Astrocyte (in vitro differentiated cells and primary cell): ENCODE measurements at regions not wholly inside any gene's neighbourhood (a gene's known extent, or its start where the extent isn't known, plus 50 kb on each side); places are given as distances from the start of the nearest gene placed in this dataset.

Experiments used
- DNase-seq: peaks from one replicate; pipeline ENCODE4 v3.0.0-alpha.2; 2010; ENCODE audit warnings: low read depth
- FAIRE-seq: peaks from 2 replicates; lab custom pipeline; 2011; peaks lifted over from hg19 to GRCh38; lab: Jason Lieb, UNC
- H2AFZ ChIP-seq: 2 replicates; pipeline ENCODE4 v1.6.0; 2012; ENCODE audit warnings: low read depth, low read length, inconsistent platforms
- H3K27ac ChIP-seq: 2 replicates; pipeline ENCODE4 v1.5.1; 2011; ENCODE audit warnings: low read depth, low read length, inconsistent platforms
- H3K27me3 ChIP-seq: 2 replicates; pipeline ENCODE4 v1.6.0; 2011; ENCODE audit warnings: low read length, inconsistent platforms; ENCODE audit not compliant: insufficient read depth
- H3K36me3 ChIP-seq: 2 replicates; pipeline ENCODE4 v1.5.1; 2011; ENCODE audit warnings: low read length, inconsistent platforms; ENCODE audit not compliant: insufficient read depth
- H3K4me1 ChIP-seq: 2 replicates; pipeline ENCODE4 v1.5.1; 2011; ENCODE audit warnings: low read length, inconsistent platforms; ENCODE audit not compliant: insufficient read depth
- H3K4me2 ChIP-seq: 2 replicates; pipeline ENCODE4 v1.6.0; 2012; ENCODE audit warnings: low read length, inconsistent platforms
- H3K4me3 ChIP-seq: 2 replicates; pipeline ENCODE4 v1.5.1; 2011; ENCODE audit warnings: low read depth, mild to moderate bottlenecking, low read length, inconsistent platforms; ENCODE audit not compliant: insufficient read depth
- H3K79me2 ChIP-seq: 2 replicates; pipeline ENCODE4 v1.6.0; 2012; ENCODE audit warnings: mild to moderate bottlenecking, low read length, inconsistent platforms; ENCODE audit not compliant: insufficient read depth
- H3K9ac ChIP-seq: 2 replicates; pipeline ENCODE4 v1.6.0; 2012; ENCODE audit warnings: mild to moderate bottlenecking, low read length, inconsistent platforms
- H3K9me3 ChIP-seq: 2 replicates; pipeline ENCODE4 v1.5.1; 2012; ENCODE audit warnings: low read depth, mild to moderate bottlenecking, low read length, inconsistent platforms; ENCODE audit not compliant: insufficient read depth
- H4K20me1 ChIP-seq: 2 replicates; pipeline ENCODE4 v1.6.0; 2012; ENCODE audit warnings: low read length, inconsistent platforms; ENCODE audit not compliant: insufficient read depth
- H3K27ac Mint-ChIP-seq: one replicate; pipeline ENCODE4 v1.8.0; 2021; ENCODE audit warnings: mild to moderate bottlenecking, mixed read lengths; ENCODE audit not compliant: unreplicated experiment
- H3K27me3 Mint-ChIP-seq: one replicate; pipeline ENCODE4 v1.8.0; 2021; ENCODE audit warnings: low read depth, mixed read lengths; ENCODE audit not compliant: unreplicated experiment
- H3K36me3 Mint-ChIP-seq: one replicate; pipeline ENCODE4 v1.8.0; 2021; ENCODE audit warnings: low read depth, mixed read lengths; ENCODE audit not compliant: unreplicated experiment
- H3K4me1 Mint-ChIP-seq: one replicate; pipeline ENCODE4 v1.8.0; 2021; ENCODE audit warnings: low read depth, mixed read lengths; ENCODE audit not compliant: unreplicated experiment
- H3K4me3 Mint-ChIP-seq: one replicate; pipeline ENCODE4 v1.8.0; 2021; ENCODE audit warnings: mild to moderate bottlenecking, moderate library complexity, mixed read lengths; ENCODE audit not compliant: unreplicated experiment
- H3K9me3 Mint-ChIP-seq: one replicate; pipeline ENCODE4 v1.8.0; 2021; ENCODE audit warnings: mild to moderate bottlenecking, mixed read lengths; ENCODE audit not compliant: unreplicated experiment
- EZH2 ChIP-seq: IDR thresholded peaks from 2 replicates; pipeline ENCODE4 v1.6.1; 2012; ENCODE audit warnings: mild to moderate bottlenecking, low read length, inconsistent platforms; ENCODE audit not compliant: insufficient read depth
- TF ChIP-seq, protein P1 (sequence below): IDR thresholded peaks from 2 replicates; pipeline ENCODE4 v1.5.1; 2011; ENCODE audit warnings: low read depth, mild to moderate bottlenecking, inconsistent platforms, low read length, moderate library complexity; ENCODE audit not compliant: insufficient read depth

DNA sequence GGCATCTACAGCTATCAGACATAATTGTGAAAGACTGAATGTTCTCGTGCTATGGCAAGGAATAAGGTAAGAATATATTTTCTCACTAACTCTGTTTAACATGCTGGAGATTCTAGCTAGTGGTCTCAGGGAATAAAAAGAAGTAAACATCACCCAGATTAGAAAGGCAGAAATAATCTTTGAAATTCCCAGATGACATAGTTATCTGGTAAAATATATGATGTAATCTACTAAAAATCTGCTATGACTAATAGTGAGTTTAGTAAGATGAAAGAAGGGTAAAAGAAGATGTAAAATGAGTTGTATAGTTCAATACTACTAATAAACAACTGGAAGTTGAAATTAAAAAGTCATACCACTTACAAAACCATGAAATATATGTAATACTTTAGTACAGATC is 134.2 kb downstream of the DSC3 start:
- no peak overlapping the region for H3K4me3 Mint-ChIP-seq
- peaks cover 16% of the 10 kb centered on the region for H3K4me1 Mint-ChIP-seq

DNA sequence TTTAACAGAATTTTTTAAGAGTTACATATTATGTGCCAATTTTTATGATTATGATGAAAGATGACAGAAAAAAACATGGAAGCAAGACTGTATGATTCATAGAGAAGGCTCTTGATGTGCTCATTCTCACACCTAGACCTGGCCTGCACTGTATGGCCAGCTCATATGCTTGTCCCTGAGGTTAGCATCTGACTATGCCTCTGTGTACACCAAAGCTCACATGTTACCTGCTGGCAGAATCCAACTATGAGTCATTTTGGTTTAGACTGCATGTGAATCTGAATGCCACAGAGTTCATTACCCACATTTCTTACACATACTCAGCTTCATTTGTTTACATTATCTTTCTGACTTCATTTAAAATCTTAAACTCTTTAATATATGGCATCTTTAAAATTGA is 139.0 kb downstream of the DSC3 start:
- no peak overlapping the region for H3K4me3 Mint-ChIP-seq
- Histone ChIP-seq H3K79me2 (no peaks in the 10 kb centered on the region), H3K36me3 (no peaks in the 10 kb centered on the region), H4K20me1 (no peaks in the 10 kb centered on the region), H3K27ac (no peak overlapping the region), H3K27me3 (no peaks in the 10 kb centered on the region), H3K9ac (no peak overlapping the region), H3K4me1 (no peaks in the 10 kb centered on the region), H3K9me3 (no peaks in the 10 kb centered on the region), H3K4me3 (no peak overlapping the region), H3K4me2 (no peak overlapping the region), H2AFZ (no peak overlapping the region)
- no peaks in the 10 kb centered on the region for H3K36me3 Mint-ChIP-seq
- H3K4me1 Mint-ChIP-seq = peaks cover 15% of the 10 kb centered on the region
- H3K9me3 Mint-ChIP-seq = no peaks in the 10 kb centered on the region
- no peak for FAIRE-seq
- peak overlapping the region; percentile 13 for H3K27ac Mint-ChIP-seq
- TF ChIP-seq, protein P1, sequence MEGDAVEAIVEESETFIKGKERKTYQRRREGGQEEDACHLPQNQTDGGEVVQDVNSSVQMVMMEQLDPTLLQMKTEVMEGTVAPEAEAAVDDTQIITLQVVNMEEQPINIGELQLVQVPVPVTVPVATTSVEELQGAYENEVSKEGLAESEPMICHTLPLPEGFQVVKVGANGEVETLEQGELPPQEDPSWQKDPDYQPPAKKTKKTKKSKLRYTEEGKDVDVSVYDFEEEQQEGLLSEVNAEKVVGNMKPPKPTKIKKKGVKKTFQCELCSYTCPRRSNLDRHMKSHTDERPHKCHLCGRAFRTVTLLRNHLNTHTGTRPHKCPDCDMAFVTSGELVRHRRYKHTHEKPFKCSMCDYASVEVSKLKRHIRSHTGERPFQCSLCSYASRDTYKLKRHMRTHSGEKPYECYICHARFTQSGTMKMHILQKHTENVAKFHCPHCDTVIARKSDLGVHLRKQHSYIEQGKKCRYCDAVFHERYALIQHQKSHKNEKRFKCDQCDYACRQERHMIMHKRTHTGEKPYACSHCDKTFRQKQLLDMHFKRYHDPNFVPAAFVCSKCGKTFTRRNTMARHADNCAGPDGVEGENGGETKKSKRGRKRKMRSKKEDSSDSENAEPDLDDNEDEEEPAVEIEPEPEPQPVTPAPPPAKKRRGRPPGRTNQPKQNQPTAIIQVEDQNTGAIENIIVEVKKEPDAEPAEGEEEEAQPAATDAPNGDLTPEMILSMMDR = no peak
- no peak for TF ChIP-seq EZH2
- peak; percentile 88 for DNase-seq
- H3K27me3 Mint-ChIP-seq = no peaks in the 10 kb centered on the region

More for the DNA sequence above, 134.2 kb downstream of the DSC3 start:
- H3K9ac ChIP-seq = no peak overlapping the region
- H3K27ac ChIP-seq = no peak overlapping the region
- H3K9me3 Mint-ChIP-seq = peaks cover 2% of the 10 kb centered on the region
- no peaks in the 10 kb centered on the region for H3K79me2 ChIP-seq
- no peaks in the 10 kb centered on the region for H3K27me3 ChIP-seq
- H3K4me3 ChIP-seq = no peak overlapping the region
- no peaks in the 10 kb centered on the region for H4K20me1 ChIP-seq
- no peaks in the 10 kb centered on the region for H3K9me3 ChIP-seq
- H3K4me1 ChIP-seq = no peaks in the 10 kb centered on the region
- H3K27ac Mint-ChIP-seq = peak overlapping the region; percentile 42
- peak; percentile 1 for DNase-seq
- TF ChIP-seq EZH2 = no peak
- TF ChIP-seq, protein P1 = no peak
- no peak overlapping the region for H2AFZ ChIP-seq
- no peaks in the 10 kb centered on the region for H3K27me3 Mint-ChIP-seq
- no peak overlapping the region for H3K4me2 ChIP-seq
- no peaks in the 10 kb centered on the region for H3K36me3 Mint-ChIP-seq
- no peaks in the 10 kb centered on the region for H3K36me3 ChIP-seq
- FAIRE-seq = no peak

DNA sequence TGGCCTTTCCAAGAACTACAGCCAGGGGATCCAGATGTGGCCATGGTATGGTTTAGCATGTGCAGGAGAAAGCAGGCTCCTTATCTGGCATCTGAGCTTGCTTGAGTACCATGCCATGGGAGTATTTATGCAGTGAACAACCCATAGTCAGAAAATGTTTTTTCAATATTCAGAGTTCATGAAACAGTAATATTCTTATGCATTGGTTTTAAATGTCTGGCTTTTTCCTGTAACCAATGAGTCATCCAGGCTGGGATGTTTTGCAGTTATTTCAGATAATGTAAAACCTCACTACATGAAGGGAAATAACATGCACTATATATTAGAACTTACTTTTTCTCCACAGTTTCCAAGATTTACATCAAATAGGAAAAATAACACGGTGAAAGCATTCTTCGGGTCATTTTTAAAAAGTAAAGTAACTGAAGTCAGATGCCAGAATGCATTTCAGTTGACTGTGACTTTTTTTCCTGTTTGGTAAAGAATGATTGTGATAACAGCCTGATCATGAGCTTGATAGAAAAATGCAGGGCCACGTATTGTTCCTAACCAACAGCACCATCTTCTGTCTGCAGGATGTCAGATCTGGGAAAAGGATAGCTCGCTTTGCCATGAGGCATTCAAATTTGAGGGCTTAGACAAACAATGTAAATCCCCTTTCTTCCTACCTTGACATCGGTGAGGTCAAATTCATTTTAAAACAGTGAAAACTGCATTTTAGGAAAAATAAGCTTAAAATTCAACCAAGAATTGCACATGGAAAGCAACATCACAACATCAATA is 152.8 kb downstream of the DSC3 start:
- no peaks in the 10 kb centered on the region for H4K20me1 ChIP-seq
- DNase-seq (peak; percentile 4), FAIRE-seq (no peak)
- no peak overlapping the region for H3K4me3 ChIP-seq
- Mint-ChIP-seq H3K4me1 (peaks cover 4% of the 10 kb centered on the region), H3K36me3 (no peaks in the 10 kb centered on the region), H3K9me3 (no peaks in the 10 kb centered on the region), H3K4me3 (no peak overlapping the region), H3K27me3 (no peaks in the 10 kb centered on the region), H3K27ac (no peak overlapping the region)
- H3K4me2 ChIP-seq = no peak overlapping the region
- H3K27me3 ChIP-seq = no peaks in the 10 kb centered on the region
- no peak overlapping the region for H3K9ac ChIP-seq
- no peak overlapping the region for H2AFZ ChIP-seq
- no peaks in the 10 kb centered on the region for H3K4me1 ChIP-seq
- no peaks in the 10 kb centered on the region for H3K36me3 ChIP-seq
- no peak overlapping the region for H3K27ac ChIP-seq
- no peaks in the 10 kb centered on the region for H3K79me2 ChIP-seq
- no peaks in the 10 kb centered on the region for H3K9me3 ChIP-seq
- TF ChIP-seq, protein P1 = peak; percentile 28
- TF ChIP-seq EZH2 = no peak
